Hepatocyte (in vitro differentiated cells): ENCODE measurements at regions not wholly inside any gene's neighbourhood (a gene's known extent, or its start where the extent isn't known, plus 50 kb on each side); places are given as distances from the start of the nearest gene placed in this dataset.

Experiments used
- EZH2phosphoT487 ChIP-seq: fragments of 200-600 bp; sonication (generic); IDR thresholded peaks from one replicate; pipeline ENCODE4 v1.6.1; 2018; ENCODE audit warnings: antibody characterized with exemption, mild to moderate bottlenecking, low read depth, moderate library complexity; ENCODE audit not compliant: unreplicated experiment, severe bottlenecking
- TF ChIP-seq, protein P1 (sequence below): fragments of 200-600 bp; sonication (generic); IDR thresholded peaks from 2 replicates; pipeline ENCODE4 v1.5.1; 2016; ENCODE audit warnings: antibody characterized with exemption, mild to moderate bottlenecking; ENCODE audit not compliant: poor library complexity

GRCh38 chr6:11944111-11944510 is 68.0 kb upstream of the HIVEP1 start:
- TF ChIP-seq, protein P1, sequence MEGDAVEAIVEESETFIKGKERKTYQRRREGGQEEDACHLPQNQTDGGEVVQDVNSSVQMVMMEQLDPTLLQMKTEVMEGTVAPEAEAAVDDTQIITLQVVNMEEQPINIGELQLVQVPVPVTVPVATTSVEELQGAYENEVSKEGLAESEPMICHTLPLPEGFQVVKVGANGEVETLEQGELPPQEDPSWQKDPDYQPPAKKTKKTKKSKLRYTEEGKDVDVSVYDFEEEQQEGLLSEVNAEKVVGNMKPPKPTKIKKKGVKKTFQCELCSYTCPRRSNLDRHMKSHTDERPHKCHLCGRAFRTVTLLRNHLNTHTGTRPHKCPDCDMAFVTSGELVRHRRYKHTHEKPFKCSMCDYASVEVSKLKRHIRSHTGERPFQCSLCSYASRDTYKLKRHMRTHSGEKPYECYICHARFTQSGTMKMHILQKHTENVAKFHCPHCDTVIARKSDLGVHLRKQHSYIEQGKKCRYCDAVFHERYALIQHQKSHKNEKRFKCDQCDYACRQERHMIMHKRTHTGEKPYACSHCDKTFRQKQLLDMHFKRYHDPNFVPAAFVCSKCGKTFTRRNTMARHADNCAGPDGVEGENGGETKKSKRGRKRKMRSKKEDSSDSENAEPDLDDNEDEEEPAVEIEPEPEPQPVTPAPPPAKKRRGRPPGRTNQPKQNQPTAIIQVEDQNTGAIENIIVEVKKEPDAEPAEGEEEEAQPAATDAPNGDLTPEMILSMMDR: no peak
- TF ChIP-seq EZH2phosphoT487: no peak
